ENCODE measurements at regions not wholly inside any gene's neighbourhood (a gene's known extent, or its start where the extent isn't known, plus 50 kb on each side); places are given as distances from the start of the nearest gene placed in this dataset.

GRCh38 chr6:84525907-84526306, 238.5 kb downstream of the TBX18 start:
- DNase-seq (ENCODE audit: low read depth in 2 of 2), result no peak

GRCh38 chr6:84524636-84525035, 239.8 kb downstream of the TBX18 start:
- DNase-seq (ENCODE audit: low read depth in 2 of 2), result no peak

GRCh38 chr6:84522135-84522549, 242.3 kb downstream of the TBX18 start:
- DNase-seq (ENCODE audit: low read depth in 2 of 2), result no peak

GRCh38 chr6:84521511-84521910, 242.9 kb downstream of the TBX18 start:
- no peak for DNase-seq (ENCODE audit: low read depth in 2 of 2)

GRCh38 chr6:84517741-84518530, 246.5 kb downstream of the TBX18 start:
- DNase-seq (ENCODE audit: low read depth in 2 of 2), result no peak

- no peak for DNase-seq (ENCODE audit: low read depth in 2 of 2)
Measured at GRCh38 chr6:84516154-84516553, 248.2 kb downstream of the TBX18 start.

- no peak for DNase-seq (ENCODE audit: low read depth in 2 of 2)
Measured at GRCh38 chr6:84515067-84515466, 249.3 kb downstream of the TBX18 start.

GRCh38 chr6:84514089-84514971, 250.1 kb downstream of the TBX18 start:
- DNase-seq (ENCODE audit: low read depth in 2 of 2), result no peak

- DNase-seq (ENCODE audit: low read depth in 2 of 2), result no peak
Measured at GRCh38 chr6:84512391-84512790, 252.0 kb downstream of the TBX18 start.

- DNase-seq (ENCODE audit: low read depth in 2 of 2), result no peak
Measured at GRCh38 chr6:84511929-84512328, 252.5 kb downstream of the TBX18 start.

GRCh38 chr6:84508981-84509380, 255.4 kb downstream of the TBX18 start:
- no peak for DNase-seq (ENCODE audit: low read depth in 2 of 2)

- DNase-seq (ENCODE audit: low read depth in 2 of 2), result no peak
Measured at GRCh38 chr6:84508334-84508733, 256.1 kb downstream of the TBX18 start.

GRCh38 chr6:84504025-84504424, 260.4 kb downstream of the TBX18 start:
- no peak for DNase-seq (ENCODE audit: low read depth in 2 of 2)

- no peak for DNase-seq (ENCODE audit: low read depth in 2 of 2)
Measured at GRCh38 chr6:84501315-84501714, 263.1 kb downstream of the TBX18 start.

- DNase-seq (ENCODE audit: low read depth in 2 of 2), result no peak
Measured at GRCh38 chr6:84500726-84501125, 263.7 kb downstream of the TBX18 start.

GRCh38 chr6:84498905-84499304, 265.5 kb downstream of the TBX18 start:
- DNase-seq (ENCODE audit: low read depth in 2 of 2), result no peak

GRCh38 chr6:84492241-84493165, 265.1 kb upstream of the CEP162 start:
- no peak for DNase-seq (ENCODE audit: low read depth in 2 of 2)

- DNase-seq (ENCODE audit: low read depth in 2 of 2), result no peak
Measured at GRCh38 chr6:84489598-84489997, 262.2 kb upstream of the CEP162 start.

GRCh38 chr6:84486526-84486925, 259.1 kb upstream of the CEP162 start:
- no peak for DNase-seq (ENCODE audit: low read depth in 2 of 2)

GRCh38 chr6:84469144-84469543, 241.7 kb upstream of the CEP162 start:
- no peak for DNase-seq (ENCODE audit: low read depth in 2 of 2)

- DNase-seq (ENCODE audit: low read depth in 2 of 2), result no peak
Measured at GRCh38 chr6:84467296-84467695, 239.9 kb upstream of the CEP162 start.

- DNase-seq (ENCODE audit: low read depth in 2 of 2), result no peak
Measured at GRCh38 chr6:84466511-84466910, 239.1 kb upstream of the CEP162 start.

All from stimulated activated CD8-positive, alpha-beta memory T cell treated with anti-CD3 and anti-CD28 coated beads, Interleukin-15, amount 100 ng/mL, for 48 hours (primary cell).